Left ventricle myocardium inferior (tissue), 1 donor: ENCODE measurements at regions not wholly inside any gene's neighbourhood (a gene's known extent, or its start where the extent isn't known, plus 50 kb on each side); places are given as distances from the start of the nearest gene placed in this dataset.

Source experiments
- DNase-seq: peaks from one replicate; pipeline ENCODE4 v3.0.0-alpha.2; 2020
- H3K27ac ChIP-seq: fragments of 200-600 bp; replicated peaks from 2 replicates; pipeline ENCODE4 v1.8.0; 2021
- H3K27me3 ChIP-seq: fragments of 200-600 bp; 2 replicates; pipeline ENCODE4 v1.8.0; 2021; ENCODE audit warnings: low read depth
- H3K36me3 ChIP-seq: fragments of 200-600 bp; 2 replicates; pipeline ENCODE4 v1.8.0; 2021
- H3K4me1 ChIP-seq: fragments of 200-600 bp; 2 replicates; pipeline ENCODE4 v1.8.0; 2021
- H3K4me3 ChIP-seq: fragments of 200-600 bp; 2 replicates; pipeline ENCODE4 v1.8.0; 2021; ENCODE audit warnings: mild to moderate bottlenecking, moderate library complexity
- H3K9me3 ChIP-seq: fragments of 200-600 bp; replicated peaks from 2 replicates; pipeline ENCODE4 v1.8.0; 2021
- CTCF ChIP-seq: fragments of 200-600 bp; IDR thresholded peaks from 2 replicates; pipeline ENCODE4 v1.8.0; 2021; ENCODE audit warnings: antibody characterized with exemption, mild to moderate bottlenecking, borderline replicate concordance
- intact Hi-C: fragments of 100-400 bp; cut with micrococcal nuclease; formaldehyde crosslinking; loops from one replicate; pipeline ENCODE4 v1.11.0; 2022
- donor health status: DM: no; HTN: yes; CAD: no; lungs with severe emphysema.

DNA sequence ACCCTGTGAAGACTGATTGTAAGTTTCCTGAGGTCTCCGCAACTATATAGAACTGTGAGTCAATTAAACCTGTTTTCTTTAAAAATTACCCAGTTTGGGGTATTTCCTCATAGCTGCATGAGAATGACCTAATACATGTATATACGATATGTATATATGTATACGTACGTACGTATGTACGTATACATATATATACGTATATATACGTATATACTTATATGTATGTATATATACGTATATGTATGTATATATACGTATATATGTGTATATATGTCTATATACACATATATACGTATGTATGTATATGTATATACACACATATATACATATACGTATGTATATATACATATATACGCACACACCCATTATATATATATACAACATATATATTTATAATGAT is 1153.0 kb upstream of the CDH18 start:
- no peak overlapping the region for H3K27ac ChIP-seq
- no peaks in the 10 kb centered on the region for H3K36me3 ChIP-seq
- intact Hi-C loops, result no loop called here
- no peak for DNase-seq
- H3K9me3 ChIP-seq, result no peaks in the 10 kb centered on the region
- no peak overlapping the region for H3K4me3 ChIP-seq
- H3K4me1 ChIP-seq, result no peaks in the 10 kb centered on the region
- H3K27me3 ChIP-seq, result no peaks in the 10 kb centered on the region
- TF ChIP-seq CTCF, result no peak

GRCh38 chr5:21126236-21126635 is 1138.2 kb upstream of the CDH18 start:
- Histone ChIP-seq H3K27ac (no peak overlapping the region), H3K4me1 (no peaks in the 10 kb centered on the region), H3K36me3 (no peaks in the 10 kb centered on the region), H3K27me3 (no peaks in the 10 kb centered on the region), H3K9me3 (no peaks in the 10 kb centered on the region), H3K4me3 (no peak overlapping the region)
- intact Hi-C loops, result no loop called here
- TF ChIP-seq CTCF, result no peak
- DNase-seq, result no peak

- Histone ChIP-seq H3K4me3 (no peak overlapping the region), H3K36me3 (no peaks in the 10 kb centered on the region), H3K4me1 (no peaks in the 10 kb centered on the region), H3K27ac (no peak overlapping the region), H3K9me3 (no peaks in the 10 kb centered on the region), H3K27me3 (no peaks in the 10 kb centered on the region)
- DNase-seq, result no peak
- no peak for TF ChIP-seq CTCF
- intact Hi-C loops, result no loop called here
Observed at GRCh38 chr5:21125238-21125983, 1137.4 kb upstream of the CDH18 start.

DNA sequence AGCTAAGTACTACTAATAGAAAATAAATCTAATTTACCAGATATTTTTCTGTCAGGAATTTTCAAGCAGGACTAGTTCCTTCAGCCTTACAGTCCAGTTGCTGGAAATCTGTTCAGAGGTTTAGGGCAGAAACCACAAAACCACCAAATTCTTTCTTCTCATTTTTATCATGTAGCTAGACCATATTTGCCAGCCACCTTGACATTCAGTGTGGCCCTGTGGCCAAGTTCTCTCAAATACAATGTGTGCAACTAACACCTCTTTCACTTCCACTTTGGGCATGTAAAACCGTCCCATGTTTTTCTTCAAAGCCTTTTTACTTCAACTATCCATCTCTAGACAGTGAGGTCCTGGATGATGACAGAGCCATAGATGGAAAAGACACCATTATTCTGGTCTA is 1133.2 kb upstream of the CDH18 start:
- no peak overlapping the region for H3K4me3 ChIP-seq
- H3K4me1 ChIP-seq, result no peaks in the 10 kb centered on the region
- no peaks in the 10 kb centered on the region for H3K36me3 ChIP-seq
- H3K27ac ChIP-seq, result no peak overlapping the region
- TF ChIP-seq CTCF, result no peak
- DNase-seq, result no peak
- intact Hi-C loops, result no loop called here
- no peaks in the 10 kb centered on the region for H3K9me3 ChIP-seq
- no peaks in the 10 kb centered on the region for H3K27me3 ChIP-seq

GRCh38 chr5:21097661-21098060 is 1109.7 kb upstream of the CDH18 start:
- no peak overlapping the region for H3K27ac ChIP-seq
- no peaks in the 10 kb centered on the region for H3K4me1 ChIP-seq
- no peaks in the 10 kb centered on the region for H3K36me3 ChIP-seq
- DNase-seq, result no peak
- H3K27me3 ChIP-seq, result no peaks in the 10 kb centered on the region
- H3K4me3 ChIP-seq, result no peak overlapping the region
- no peaks in the 10 kb centered on the region for H3K9me3 ChIP-seq
- intact Hi-C loops, result no loop called here
- no peak for TF ChIP-seq CTCF
